Subcutaneous abdominal adipose tissue (tissue), 5 donors: ENCODE measurements at regions not wholly inside any gene's neighbourhood (a gene's known extent, or its start where the extent isn't known, plus 50 kb on each side); places are given as distances from the start of the nearest gene placed in this dataset.
"Not testable (repeated sequence)": the region's sequence is repeated elsewhere in the genome, so short reads cannot be mapped to it uniquely, and the experiment has no call there.

Experiments used
- H3K27ac ChIP-seq: one replicate; pipeline ENCODE4 v1.7.0; 2013; ENCODE audit warnings: low read depth, mild to moderate bottlenecking, inconsistent platforms, low read length, moderate library complexity
- H3K27me3 ChIP-seq, 5 donors: one replicate each; pipeline ENCODE4 v1.7.0; 2013; ENCODE audit warnings: low read length in 5 of 5, inconsistent platforms in 1 of 5; ENCODE audit not compliant: control insufficient read depth in 5 of 5, insufficient read depth in 4 of 5
- H3K36me3 ChIP-seq, 5 donors: one replicate each; pipeline ENCODE4 v1.7.0; 2013; ENCODE audit warnings: low read length in 5 of 5; ENCODE audit not compliant: control insufficient read depth in 5 of 5, insufficient read depth in 5 of 5
- H3K4me1 ChIP-seq, 5 donors: one replicate each; pipeline ENCODE4 v1.7.0; 2013; ENCODE audit warnings: low read length in 5 of 5, mild to moderate bottlenecking in 3 of 5, moderate library complexity in 1 of 5; ENCODE audit not compliant: control insufficient read depth in 5 of 5, insufficient read depth in 5 of 5
- H3K4me3 ChIP-seq, 5 donors: one replicate each; pipeline ENCODE4 v1.7.0; 2013; ENCODE audit warnings: low read length in 5 of 5, low read depth in 1 of 5
- H3K9ac ChIP-seq, 5 donors: one replicate each; pipeline ENCODE4 v1.7.0; 2013; ENCODE audit warnings: low read length in 5 of 5, mild to moderate bottlenecking in 4 of 5, moderate library complexity in 3 of 5
- H3K9me3 ChIP-seq, 5 donors: one replicate each; pipeline ENCODE4 v1.7.0; 2013; ENCODE audit warnings: low read length in 5 of 5; ENCODE audit not compliant: control insufficient read depth in 5 of 5
- donor health status: healthy.
- donor health status: healthy.
- donor health status: healthy.
- donor health status: healthy.
- donor health status: healthy.

DNA sequence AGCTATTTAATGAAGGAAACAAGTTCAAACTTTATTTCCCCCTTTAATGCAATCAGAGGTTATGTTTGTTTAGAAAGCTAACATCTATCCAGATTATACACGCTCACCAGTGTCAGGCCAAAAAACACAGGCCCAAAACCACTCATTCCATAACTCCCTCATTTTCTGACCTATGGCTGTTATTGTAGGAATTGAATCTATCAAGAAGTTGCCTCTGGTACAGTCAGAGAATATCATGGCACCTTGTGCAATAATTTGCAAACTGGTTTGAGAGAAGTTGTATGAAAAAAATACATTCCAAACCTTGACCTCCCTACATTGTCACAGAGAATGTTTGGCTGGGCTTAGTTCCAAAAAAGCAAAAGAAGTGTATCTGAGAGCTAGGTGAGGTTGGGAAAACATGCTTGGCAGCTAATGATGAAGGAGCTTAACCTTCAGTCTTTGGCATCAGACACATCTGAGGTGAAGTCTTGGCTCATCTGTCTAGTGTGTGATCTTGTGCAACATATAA lies 591.0 kb downstream of the ANKRD50 start:
- H3K9me3 ChIP-seq: no peaks in the 10 kb centered on the region
- H3K9ac ChIP-seq: no peak overlapping the region
- H3K36me3 ChIP-seq: no peaks in the 10 kb centered on the region
- no peak overlapping the region for H3K27ac ChIP-seq
- H3K27me3 ChIP-seq: no peaks in the 10 kb centered on the region
- no peak overlapping the region for H3K4me3 ChIP-seq
- peaks cover 0 to 4% (median 0%) of the 10 kb centered on the region in 5 donors for H3K4me1 ChIP-seq

DNA sequence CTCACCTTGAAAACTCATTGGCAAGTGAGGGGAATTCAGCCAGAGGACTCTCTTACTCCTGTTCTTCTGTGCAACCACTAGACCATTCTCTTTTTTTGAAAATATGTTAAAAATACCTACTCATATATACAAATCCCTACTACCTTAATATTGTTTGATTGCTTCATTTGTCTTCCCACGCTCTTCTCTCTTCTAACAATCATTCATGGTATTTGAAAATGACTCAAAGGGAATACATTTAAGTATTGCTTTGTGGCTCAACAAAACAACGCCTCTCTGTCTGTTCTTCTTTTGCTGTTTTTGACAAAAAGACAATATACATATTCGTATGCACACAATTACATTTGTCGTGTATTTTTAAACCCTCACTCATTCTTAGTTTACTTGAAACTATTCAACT lies 589.4 kb downstream of the ANKRD50 start:
- Histone ChIP-seq H3K9ac (no peak overlapping the region), H3K4me1 (peaks cover 0 to 4% (median 0%) of the 10 kb centered on the region in 5 donors), H3K27ac (no peak overlapping the region), H3K9me3 (no peaks in the 10 kb centered on the region), H3K27me3 (no peaks in the 10 kb centered on the region), H3K4me3 (no peak overlapping the region), H3K36me3 (no peaks in the 10 kb centered on the region)

DNA sequence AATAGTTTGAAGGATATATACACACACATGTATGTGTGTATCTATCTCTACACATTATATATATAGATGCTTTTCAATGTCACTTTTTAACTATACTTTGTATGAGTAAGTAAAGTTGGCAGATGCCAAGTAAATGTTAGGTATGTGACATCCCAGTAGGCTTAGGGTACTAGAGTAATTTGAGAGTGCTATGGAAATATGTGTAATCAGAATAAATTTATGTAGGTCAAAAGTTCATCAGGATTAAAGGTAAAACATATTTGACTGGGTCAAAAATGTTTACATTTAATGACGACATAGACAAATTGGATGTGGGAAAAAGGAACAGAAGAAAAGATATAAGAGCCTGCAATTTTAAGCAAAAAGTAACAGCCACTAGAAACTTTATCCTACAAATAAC lies 588.8 kb downstream of the ANKRD50 start:
- Histone ChIP-seq H3K27ac (no peak overlapping the region), H3K4me1 (peaks cover 0 to 4% (median 0%) of the 10 kb centered on the region in 5 donors), H3K9ac (no peak overlapping the region), H3K9me3 (no peaks in the 10 kb centered on the region), H3K36me3 (no peaks in the 10 kb centered on the region), H3K4me3 (no peak overlapping the region), H3K27me3 (no peaks in the 10 kb centered on the region)

DNA sequence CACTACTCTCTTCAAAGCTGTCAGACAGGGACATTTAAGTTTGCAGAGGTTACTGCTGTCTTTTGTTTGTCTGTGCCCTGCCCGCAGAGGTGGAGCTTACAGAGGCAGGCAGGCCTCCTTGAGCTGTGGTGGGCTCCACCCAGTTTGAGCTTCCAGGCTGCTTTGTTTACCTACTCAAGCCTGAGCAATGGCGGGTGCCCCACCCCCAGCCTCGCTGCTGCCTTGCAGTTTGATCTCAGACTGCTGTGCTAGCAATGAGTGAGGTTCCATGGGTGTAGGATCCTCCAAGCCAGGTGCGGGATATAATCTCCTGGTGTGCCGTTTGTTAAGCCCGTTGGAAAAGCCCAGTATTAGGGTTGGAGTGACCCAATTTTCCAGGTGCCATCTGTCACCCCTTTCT lies 581.2 kb downstream of the ANKRD50 start:
- not testable (repeated sequence) for H3K4me3 ChIP-seq, H3K4me1 ChIP-seq, H3K9ac ChIP-seq, H3K27ac ChIP-seq, H3K9me3 ChIP-seq, H3K27me3 ChIP-seq, H3K36me3 ChIP-seq

DNA sequence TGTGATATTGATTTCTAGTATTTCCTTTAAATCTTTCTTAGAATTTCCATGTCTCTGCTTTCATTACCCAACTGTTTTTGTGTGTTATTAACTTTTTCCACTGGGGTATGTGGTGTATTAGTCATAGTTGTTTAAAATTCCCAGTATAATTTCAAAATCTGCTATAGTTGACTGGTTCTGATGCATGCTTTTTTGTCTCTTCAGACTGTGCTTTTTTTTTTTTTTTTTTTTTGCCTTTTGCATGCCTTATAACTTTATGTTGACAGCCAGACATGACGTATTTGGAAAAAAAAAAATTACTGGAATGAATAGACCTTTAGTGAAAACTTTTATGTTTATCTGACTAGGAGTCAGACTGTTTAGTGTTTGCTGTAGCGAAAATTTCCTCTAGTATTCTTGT lies 580.4 kb downstream of the ANKRD50 start:
- Histone ChIP-seq H3K4me3 (no peak overlapping the region), H3K36me3 (no peaks in the 10 kb centered on the region), H3K9ac (no peak overlapping the region), H3K4me1 (no peaks in the 10 kb centered on the region), H3K9me3 (peaks cover 0 to 10% (median 2%) of the 10 kb centered on the region in 5 donors), H3K27me3 (no peaks in the 10 kb centered on the region), H3K27ac (no peak overlapping the region)

DNA sequence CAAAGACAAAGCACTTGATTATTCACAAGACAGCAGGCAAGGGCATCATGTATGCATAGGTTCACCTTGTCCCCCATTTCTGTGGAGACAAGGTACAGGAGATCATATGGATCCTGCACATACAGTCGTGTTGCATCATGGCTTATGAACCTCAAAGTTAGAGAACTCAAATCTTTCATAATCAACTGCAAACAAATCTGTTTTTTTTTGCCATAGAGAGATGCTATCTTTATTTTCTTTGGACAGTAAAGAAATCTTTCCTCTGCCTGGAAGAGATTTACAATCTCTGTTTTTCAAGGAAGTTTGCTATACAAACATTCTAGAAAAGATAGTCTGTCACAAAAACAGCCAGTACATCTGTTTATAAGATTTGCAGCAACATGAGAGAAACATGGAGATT lies 578.8 kb downstream of the ANKRD50 start:
- Histone ChIP-seq H3K9ac (no peak overlapping the region), H3K4me3 (no peak overlapping the region), H3K27me3 (no peaks in the 10 kb centered on the region), H3K9me3 (peaks cover 0 to 10% (median 2%) of the 10 kb centered on the region in 5 donors), H3K36me3 (no peaks in the 10 kb centered on the region), H3K4me1 (no peaks in the 10 kb centered on the region), H3K27ac (no peak overlapping the region)

DNA sequence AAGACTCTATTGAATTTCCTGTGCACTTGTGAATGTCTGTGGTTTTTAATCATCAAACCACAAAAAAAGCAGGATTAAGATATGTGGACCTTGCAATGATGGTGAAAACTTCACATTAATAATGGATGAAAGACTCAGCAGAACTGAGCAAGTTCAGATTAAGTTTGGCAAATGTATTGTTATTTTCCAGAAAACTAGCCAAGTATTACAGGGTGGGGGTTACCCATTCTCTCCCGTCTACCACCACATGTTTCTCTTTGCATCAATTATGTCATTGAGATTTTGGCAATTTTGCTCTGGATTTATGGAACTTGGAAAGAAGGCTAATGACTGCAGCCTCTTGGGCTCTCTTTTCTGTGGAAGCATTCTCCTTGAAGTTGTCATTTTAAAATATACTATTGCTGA lies 577.1 kb downstream of the ANKRD50 start:
- Histone ChIP-seq H3K9ac (no peak overlapping the region), H3K27ac (no peak overlapping the region), H3K4me1 (no peaks in the 10 kb centered on the region), H3K27me3 (no peaks in the 10 kb centered on the region), H3K9me3 (peaks cover 0 to 10% (median 2%) of the 10 kb centered on the region in 5 donors), H3K36me3 (no peaks in the 10 kb centered on the region), H3K4me3 (no peak overlapping the region)

DNA sequence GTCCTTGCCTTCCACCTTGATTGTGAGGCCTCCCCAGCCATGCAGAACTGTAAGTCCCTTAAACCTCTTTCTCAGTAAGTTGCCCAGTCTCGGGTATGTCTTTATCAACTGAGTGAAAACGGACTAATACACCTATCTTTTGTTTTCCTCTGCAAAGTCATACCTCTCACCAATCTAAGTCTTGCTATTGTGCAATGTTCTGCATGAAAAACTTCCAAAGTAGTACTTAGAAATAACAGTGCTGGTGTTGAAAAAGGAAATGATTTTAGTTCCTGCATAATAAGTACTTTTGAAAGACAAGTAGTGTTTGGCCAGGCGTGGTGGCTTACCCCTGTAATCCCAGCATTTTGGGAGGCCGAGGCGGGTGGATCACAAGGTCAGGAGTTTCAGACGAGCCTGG lies 573.5 kb downstream of the ANKRD50 start:
- Histone ChIP-seq H3K4me3 (no peak overlapping the region), H3K9me3 (no peaks in the 10 kb centered on the region), H3K36me3 (no peaks in the 10 kb centered on the region), H3K9ac (no peak overlapping the region), H3K27ac (no peak overlapping the region), H3K4me1 (no peaks in the 10 kb centered on the region), H3K27me3 (no peaks in the 10 kb centered on the region)

DNA sequence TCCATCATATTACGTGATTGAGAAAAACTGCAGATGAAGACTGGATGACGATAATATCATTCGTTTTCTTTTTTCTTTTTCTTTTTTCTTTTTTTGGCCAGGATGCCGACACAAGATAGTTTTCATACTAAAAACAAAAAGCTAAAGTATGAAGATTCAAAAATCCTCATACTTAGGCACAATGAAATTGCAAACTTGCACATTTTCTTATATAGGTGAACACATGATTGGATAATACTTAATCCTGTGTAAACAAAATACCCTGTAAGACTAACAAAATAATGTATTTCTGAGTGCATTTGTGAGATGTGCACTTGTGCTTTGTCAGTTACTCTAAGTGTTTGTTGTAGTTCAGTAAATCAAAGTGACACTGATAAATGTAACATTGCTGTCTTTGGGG lies 568.9 kb downstream of the ANKRD50 start:
- no peaks in the 10 kb centered on the region for H3K27me3 ChIP-seq
- no peak overlapping the region for H3K27ac ChIP-seq
- H3K4me1 ChIP-seq: no peaks in the 10 kb centered on the region
- H3K9me3 ChIP-seq: no peaks in the 10 kb centered on the region
- H3K36me3 ChIP-seq: no peaks in the 10 kb centered on the region
- no peak overlapping the region for H3K9ac ChIP-seq
- no peak overlapping the region for H3K4me3 ChIP-seq

DNA sequence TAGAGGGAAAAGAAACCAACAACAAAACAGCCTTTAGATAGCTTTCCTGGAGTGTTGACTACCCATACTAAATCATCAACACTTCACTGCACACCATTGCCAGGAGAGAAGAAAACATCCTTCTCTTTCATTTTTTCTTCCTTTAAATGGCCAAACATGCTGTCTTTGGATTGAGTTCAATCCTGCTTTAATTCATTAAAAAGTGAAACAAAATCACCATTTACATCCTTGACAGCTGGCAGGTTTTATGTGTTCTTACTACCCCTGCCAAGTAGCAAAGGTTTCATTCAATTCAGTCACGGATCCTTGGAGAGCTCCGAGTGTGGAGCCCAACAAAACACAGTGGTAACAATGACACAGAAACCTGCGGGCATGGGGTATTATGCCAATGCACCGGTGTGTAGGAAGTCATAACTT lies 568.3 kb downstream of the ANKRD50 start:
- Histone ChIP-seq H3K9ac (no peak overlapping the region), H3K9me3 (no peaks in the 10 kb centered on the region), H3K27ac (no peak overlapping the region), H3K27me3 (no peaks in the 10 kb centered on the region), H3K4me3 (no peak overlapping the region), H3K36me3 (no peaks in the 10 kb centered on the region), H3K4me1 (no peaks in the 10 kb centered on the region)

DNA sequence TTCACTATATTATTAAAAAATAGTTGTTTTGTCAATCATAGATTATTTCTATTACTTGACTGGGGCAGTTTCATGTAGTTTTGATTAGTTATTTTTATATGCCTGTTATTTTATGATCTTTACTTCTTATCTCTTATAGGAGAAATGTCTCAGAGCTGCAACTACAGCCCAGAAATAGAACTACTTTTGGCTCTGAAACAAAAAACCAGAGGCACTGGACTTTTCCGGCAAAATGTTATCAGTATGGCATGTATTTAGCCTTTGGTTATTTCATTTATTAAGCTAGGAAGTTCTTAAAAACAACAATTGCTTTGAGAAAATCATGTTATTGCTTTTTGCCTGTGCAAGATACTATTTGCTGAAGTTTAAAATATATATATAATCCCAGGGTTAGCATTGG lies 566.5 kb downstream of the ANKRD50 start:
- Histone ChIP-seq H3K9ac (no peak overlapping the region), H3K27me3 (no peaks in the 10 kb centered on the region), H3K27ac (no peak overlapping the region), H3K4me1 (no peaks in the 10 kb centered on the region), H3K36me3 (no peaks in the 10 kb centered on the region), H3K9me3 (no peaks in the 10 kb centered on the region), H3K4me3 (no peak overlapping the region)
